DND-41 (cell line): ENCODE measurements at regions not wholly inside any gene's neighbourhood (a gene's known extent, or its start where the extent isn't known, plus 50 kb on each side); places are given as distances from the start of the nearest gene placed in this dataset.

Source experiments
- EZH2 ChIP-seq: IDR thresholded peaks from 3 replicates; pipeline ENCODE4 v1.6.1; 2012; ENCODE audit warnings: borderline replicate concordance, low read depth, mild to moderate bottlenecking, moderate library complexity, low read length, inconsistent platforms; ENCODE audit not compliant: severe bottlenecking
- TF ChIP-seq, protein P1 (sequence below): IDR thresholded peaks from 2 replicates; pipeline ENCODE4 v1.5.1; 2012; ENCODE audit warnings: borderline replicate concordance, low read length, moderate library complexity, mild to moderate bottlenecking; ENCODE audit not compliant: poor library complexity, severe bottlenecking; ENCODE audit errors: extremely low read depth

DNA sequence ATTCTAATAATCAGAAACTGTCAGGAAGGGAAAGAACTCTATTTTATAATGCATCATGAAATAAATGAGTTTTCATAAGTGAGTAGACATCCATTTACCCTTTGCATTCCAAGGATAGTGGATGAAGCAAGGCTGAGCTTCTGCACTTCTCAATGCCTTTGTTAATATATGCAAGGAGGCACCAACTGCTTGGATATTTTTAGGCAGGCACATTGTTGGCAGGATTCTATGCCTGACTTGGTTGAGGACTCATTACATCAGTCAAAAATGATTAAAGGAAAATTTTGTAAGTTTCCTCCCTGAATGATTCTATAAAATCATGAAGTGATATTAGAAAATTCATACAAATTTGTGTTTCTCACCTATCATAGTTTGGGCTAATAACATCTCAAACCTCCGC lies 612.2 kb upstream of the POM121L12 start:
- TF ChIP-seq, protein P1, sequence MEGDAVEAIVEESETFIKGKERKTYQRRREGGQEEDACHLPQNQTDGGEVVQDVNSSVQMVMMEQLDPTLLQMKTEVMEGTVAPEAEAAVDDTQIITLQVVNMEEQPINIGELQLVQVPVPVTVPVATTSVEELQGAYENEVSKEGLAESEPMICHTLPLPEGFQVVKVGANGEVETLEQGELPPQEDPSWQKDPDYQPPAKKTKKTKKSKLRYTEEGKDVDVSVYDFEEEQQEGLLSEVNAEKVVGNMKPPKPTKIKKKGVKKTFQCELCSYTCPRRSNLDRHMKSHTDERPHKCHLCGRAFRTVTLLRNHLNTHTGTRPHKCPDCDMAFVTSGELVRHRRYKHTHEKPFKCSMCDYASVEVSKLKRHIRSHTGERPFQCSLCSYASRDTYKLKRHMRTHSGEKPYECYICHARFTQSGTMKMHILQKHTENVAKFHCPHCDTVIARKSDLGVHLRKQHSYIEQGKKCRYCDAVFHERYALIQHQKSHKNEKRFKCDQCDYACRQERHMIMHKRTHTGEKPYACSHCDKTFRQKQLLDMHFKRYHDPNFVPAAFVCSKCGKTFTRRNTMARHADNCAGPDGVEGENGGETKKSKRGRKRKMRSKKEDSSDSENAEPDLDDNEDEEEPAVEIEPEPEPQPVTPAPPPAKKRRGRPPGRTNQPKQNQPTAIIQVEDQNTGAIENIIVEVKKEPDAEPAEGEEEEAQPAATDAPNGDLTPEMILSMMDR = no peak
- no peak for TF ChIP-seq EZH2
